HG02798 (cell line): ENCODE measurements at regions not wholly inside any gene's neighbourhood (a gene's known extent, or its start where the extent isn't known, plus 50 kb on each side); places are given as distances from the start of the nearest gene placed in this dataset.

Experiments
- ATAC-seq: cut with Tn5 transposase; IDR thresholded peaks from one replicate; pipeline ENCODE4 v1.9.1; 2021; ENCODE audit warnings: mild to moderate bottlenecking; ENCODE audit not compliant: unreplicated experiment, poor library complexity

GRCh38 chr2:22486343-22486742, 898.6 kb upstream of the KLHL29 start:
- no peak for ATAC-seq

GRCh38 chr2:22487036-22487435, 897.9 kb upstream of the KLHL29 start:
- ATAC-seq, result no peak

DNA sequence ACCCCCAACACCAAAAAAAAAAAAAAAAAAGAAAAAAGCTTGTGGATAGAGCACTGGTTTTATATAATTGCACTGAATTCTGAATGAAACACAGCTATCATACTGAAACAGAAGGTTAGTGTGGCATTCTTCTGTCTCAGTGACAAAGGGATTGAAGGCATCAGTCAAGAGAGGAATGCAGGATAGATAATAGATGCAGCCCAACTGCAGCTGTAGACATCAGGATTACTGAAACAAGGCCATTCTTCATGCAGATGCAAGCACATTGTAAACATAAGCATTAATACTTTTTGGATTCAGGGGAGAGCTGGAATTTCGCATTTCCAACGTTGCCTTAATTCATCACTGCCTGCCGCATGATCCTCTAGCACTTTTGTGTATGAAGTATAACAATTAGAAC, 897.4 kb upstream of the KLHL29 start:
- ATAC-seq, result no peak

DNA sequence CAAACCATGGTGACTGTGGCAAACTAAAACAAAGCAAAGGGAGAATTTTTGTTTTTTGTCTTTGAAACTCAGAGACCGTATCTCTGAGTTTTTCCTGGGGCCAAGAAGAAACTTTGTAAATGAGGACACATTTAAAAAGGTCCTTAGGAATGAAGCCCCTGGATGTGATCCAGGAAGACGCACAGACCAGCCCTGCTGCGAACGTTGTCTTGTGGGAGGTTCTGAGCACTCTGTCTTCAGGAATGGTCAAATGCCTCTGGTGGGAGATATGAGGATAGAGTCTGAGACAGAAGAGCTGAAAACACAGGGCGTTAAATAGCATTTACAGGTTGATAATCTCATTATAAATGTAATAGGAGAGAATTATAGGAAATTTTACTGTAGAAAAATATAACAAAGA, 893.5 kb upstream of the KLHL29 start:
- ATAC-seq, result no peak

DNA sequence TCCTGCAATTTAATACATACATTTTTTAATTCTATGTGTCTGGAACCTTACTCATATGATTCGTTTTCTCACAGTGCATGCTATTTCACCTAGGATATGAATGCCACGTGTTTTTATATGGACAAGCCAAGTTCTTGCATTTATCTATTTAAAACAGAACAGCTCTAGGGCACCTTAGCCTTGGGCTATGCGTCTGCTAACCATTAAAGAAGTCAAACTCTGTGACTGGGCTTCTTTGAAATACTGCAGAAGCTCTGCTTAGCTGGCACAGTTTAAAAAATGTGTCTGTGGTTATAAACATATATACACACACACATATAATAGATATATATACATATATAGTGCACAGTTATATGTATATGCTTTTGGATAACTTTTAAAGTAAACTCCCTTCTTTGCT, 890.8 kb upstream of the KLHL29 start:
- ATAC-seq, result no peak

- ATAC-seq, result no peak
Measured at GRCh38 chr2:22497064-22497463, 887.9 kb upstream of the KLHL29 start.

- ATAC-seq, result no peak
Measured at GRCh38 chr2:22497789-22498188, 887.2 kb upstream of the KLHL29 start.

GRCh38 chr2:22499082-22499839, 885.7 kb upstream of the KLHL29 start:
- ATAC-seq, result no peak

- ATAC-seq, result no peak
Measured at GRCh38 chr2:22500555-22500935, 884.4 kb upstream of the KLHL29 start.

- no peak for ATAC-seq
Measured at GRCh38 chr2:22501851-22502250, 883.1 kb upstream of the KLHL29 start.

GRCh38 chr2:22513563-22513962, 871.4 kb upstream of the KLHL29 start:
- no peak for ATAC-seq

DNA sequence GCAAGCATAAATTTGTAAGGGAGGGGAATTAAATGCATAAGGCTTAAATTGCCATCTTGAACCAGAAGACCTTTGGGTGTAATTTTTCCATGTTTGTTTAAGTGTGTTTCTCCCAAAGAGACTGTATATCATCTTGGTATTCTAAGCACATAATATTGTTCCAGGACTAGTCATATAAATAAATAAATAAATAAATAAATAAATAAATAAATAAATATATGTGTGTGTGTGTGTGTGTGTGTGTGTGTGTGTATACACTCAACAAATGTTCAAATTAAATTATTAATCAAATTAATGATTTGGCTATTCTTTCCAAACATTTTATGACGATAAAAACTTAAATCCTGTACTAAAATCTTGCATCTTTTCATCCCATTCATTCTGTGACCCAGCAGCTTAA, 867.8 kb upstream of the KLHL29 start:
- ATAC-seq, result no peak

- no peak for ATAC-seq
Measured at GRCh38 chr2:22518641-22519040, 866.3 kb upstream of the KLHL29 start.

DNA sequence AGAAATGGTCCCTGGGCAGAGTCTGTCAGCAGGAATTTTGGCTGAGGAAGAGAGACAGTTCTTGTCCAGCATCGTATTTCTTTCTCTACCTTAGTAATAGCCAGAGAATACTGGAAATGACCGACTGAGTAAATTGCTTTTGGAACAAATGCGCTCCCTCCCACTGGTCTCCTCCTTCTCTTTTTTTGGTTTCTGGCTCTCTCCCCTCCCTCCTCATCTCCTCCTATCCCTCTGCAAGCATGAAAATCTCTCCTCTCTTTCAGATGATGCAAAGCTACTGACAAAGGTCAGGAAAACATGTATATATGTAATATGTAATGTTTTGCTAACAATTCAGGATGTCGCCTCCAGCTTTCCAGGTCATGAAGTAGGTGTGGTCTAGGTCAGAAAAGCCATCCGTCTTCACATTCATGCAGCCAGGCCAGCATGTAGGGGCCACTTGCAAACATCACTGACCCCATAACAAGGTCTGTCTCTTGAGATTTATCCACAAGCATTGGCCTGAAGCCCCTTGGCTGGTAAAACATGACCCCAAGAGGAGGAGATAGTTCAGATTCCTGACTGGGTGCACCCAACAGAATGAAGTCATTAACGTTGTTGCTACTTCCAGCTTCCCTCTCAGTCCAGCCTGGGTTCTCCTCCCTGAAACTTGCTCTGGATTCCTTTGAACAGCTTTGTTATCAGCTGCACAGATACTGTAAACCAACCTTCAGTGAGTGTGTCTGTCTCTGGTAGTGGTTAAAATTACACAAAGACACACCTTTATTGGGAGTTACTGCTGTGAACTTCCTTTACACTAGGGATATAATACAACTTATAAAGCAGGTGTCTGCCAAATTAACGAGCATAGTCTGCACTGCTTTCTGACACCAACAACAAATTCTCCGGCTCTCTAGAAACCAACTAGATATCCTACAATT, 864.4 kb upstream of the KLHL29 start:
- ATAC-seq, result no peak

- no peak for ATAC-seq
Measured at GRCh38 chr2:22521620-22522019, 863.4 kb upstream of the KLHL29 start.

DNA sequence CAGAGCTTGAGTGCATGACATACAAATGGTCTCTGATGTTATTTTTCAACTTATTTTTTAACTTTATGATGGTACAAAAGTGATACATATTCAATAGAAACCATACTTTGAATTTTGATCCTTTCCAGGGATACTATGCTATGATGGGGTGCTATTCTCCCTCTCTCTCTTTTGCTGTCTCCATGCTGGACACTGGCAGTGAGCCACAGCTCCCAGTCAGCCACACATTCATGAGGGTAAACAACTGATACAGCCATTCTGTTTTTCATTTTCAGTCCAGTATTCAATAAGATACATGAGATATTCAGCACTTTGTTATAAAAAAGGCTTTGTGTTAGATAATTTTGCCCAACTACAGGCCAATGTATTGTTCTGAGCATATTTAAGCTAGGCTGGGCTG, 859.3 kb upstream of the KLHL29 start:
- no peak for ATAC-seq

GRCh38 chr2:22530131-22530530, 854.8 kb upstream of the KLHL29 start:
- no peak for ATAC-seq

GRCh38 chr2:22536133-22536532, 848.8 kb upstream of the KLHL29 start:
- no peak for ATAC-seq

DNA sequence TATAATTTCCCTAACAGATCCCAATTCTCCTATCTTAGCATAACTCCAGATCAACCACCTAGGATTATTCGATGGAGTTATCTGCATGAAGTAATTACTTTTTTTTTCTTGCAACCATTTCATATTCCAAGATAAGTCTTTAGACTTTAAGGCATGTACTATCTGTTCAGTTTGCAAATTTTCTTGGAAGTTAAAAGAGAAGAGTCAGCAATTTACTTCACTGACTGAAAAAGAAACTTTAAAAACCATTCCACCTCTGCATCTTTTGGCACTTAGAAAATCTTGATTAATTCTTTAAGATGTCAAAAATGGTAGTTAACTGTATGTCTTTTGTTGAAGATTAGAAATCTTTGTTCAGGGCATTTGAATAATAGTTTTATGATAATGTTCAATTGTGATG, 830.5 kb upstream of the KLHL29 start:
- ATAC-seq, result no peak

GRCh38 chr2:22557406-22557805, 827.6 kb upstream of the KLHL29 start:
- ATAC-seq, result no peak

DNA sequence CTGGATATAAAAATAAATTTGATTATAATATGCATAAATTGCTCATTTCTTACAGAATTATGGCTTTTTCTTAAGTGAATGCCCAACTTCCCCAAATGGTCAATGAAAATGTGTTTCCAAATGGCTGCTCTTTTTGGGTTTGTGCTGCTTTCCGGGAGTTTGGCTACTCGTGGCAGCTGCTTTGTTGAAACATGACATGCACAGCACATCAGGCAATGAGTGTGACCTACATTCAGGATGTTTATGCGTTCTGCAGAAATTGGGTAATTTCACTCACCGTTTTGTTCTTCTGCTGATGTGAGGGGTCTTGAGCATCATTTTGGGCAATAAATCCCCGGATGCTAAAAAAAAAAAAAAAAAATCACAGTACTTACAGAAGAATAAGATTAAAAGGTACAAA, 825.0 kb upstream of the KLHL29 start:
- no peak for ATAC-seq

- no peak for ATAC-seq
Measured at GRCh38 chr2:22579341-22579740, 805.6 kb upstream of the KLHL29 start.
